Stimulated activated CD4-positive, alpha-beta T cell treated with anti-CD3 and anti-CD28 coated beads, Interleukin-2, amount 100 ng/mL, for 48 hours (primary cell): ENCODE measurements at regions not wholly inside any gene's neighbourhood (a gene's known extent, or its start where the extent isn't known, plus 50 kb on each side); places are given as distances from the start of the nearest gene placed in this dataset.
"Not testable (repeated sequence)": the region's sequence is repeated elsewhere in the genome, so short reads cannot be mapped to it uniquely, and the experiment has no call there.

Experiments
- DNase-seq, 2 donors: peaks; one replicate each; pipeline ENCODE4 v3.0.0-alpha.2; 2020

- DNase-seq: no peak
Observed at GRCh38 chr2:240256704-240257637, 116.5 kb upstream of the OTOS start.

GRCh38 chr2:240257940-240258580 lies 117.6 kb upstream of the OTOS start:
- DNase-seq: no peak

GRCh38 chr2:240258685-240259084 lies 118.2 kb upstream of the OTOS start:
- no peak for DNase-seq

- DNase-seq: no peak
Observed at GRCh38 chr2:240259201-240259923, 118.9 kb upstream of the OTOS start.

GRCh38 chr2:240259924-240260529 lies 119.6 kb upstream of the OTOS start:
- no peak for DNase-seq

- no peak for DNase-seq
Observed at GRCh38 chr2:240260664-240261063, 120.2 kb upstream of the OTOS start.

- DNase-seq: not testable (repeated sequence)
Observed at GRCh38 chr2:240262578-240262977, 122.1 kb upstream of the OTOS start.

- DNase-seq: no peak
Observed at GRCh38 chr2:240269380-240269779, 128.9 kb upstream of the OTOS start.

GRCh38 chr2:240269886-240270285 lies 129.4 kb upstream of the OTOS start:
- no peak for DNase-seq

- no peak for DNase-seq
Observed at GRCh38 chr2:240271716-240272341, 131.4 kb upstream of the OTOS start.

- no peak for DNase-seq
Observed at GRCh38 chr2:240275386-240275785, 134.9 kb upstream of the OTOS start.

GRCh38 chr2:240277073-240277806 lies 136.8 kb upstream of the OTOS start:
- DNase-seq: no peak

- no peak for DNase-seq
Observed at GRCh38 chr2:240277807-240278522, 137.5 kb upstream of the OTOS start.

- no peak for DNase-seq
Observed at GRCh38 chr2:240278661-240279060, 138.2 kb upstream of the OTOS start.

GRCh38 chr2:240280621-240281020 lies 140.2 kb upstream of the OTOS start:
- no peak for DNase-seq

GRCh38 chr2:240284503-240285259 lies 144.2 kb upstream of the OTOS start:
- DNase-seq: no peak

GRCh38 chr2:240285725-240286124 lies 145.3 kb upstream of the OTOS start:
- DNase-seq: no peak

GRCh38 chr2:240286596-240286995 lies 146.1 kb upstream of the OTOS start:
- DNase-seq: no peak

GRCh38 chr2:240287011-240287410 lies 146.6 kb upstream of the OTOS start:
- no peak for DNase-seq

- DNase-seq: no peak
Observed at GRCh38 chr2:240287496-240288086, 147.1 kb upstream of the OTOS start.
